HEK293T (cell line): ENCODE measurements at regions not wholly inside any gene's neighbourhood (a gene's known extent, or its start where the extent isn't known, plus 50 kb on each side); places are given as distances from the start of the nearest gene placed in this dataset.

Experiments
- CTCF ChIA-PET: fragments of 350-600 bp; formaldehyde crosslinking; extraction: SDS; loops from one replicate; lab custom pipeline; 2021; ENCODE audit warnings: antibody characterized with exemption, inconsistent platforms; lab: Yijun Ruan, JAX
- POLR2A ChIA-PET: fragments of 350-600 bp; formaldehyde crosslinking; extraction: SDS; loops from one replicate; lab custom pipeline; 2020; ENCODE audit warnings: antibody characterized with exemption, inconsistent platforms; lab: Yijun Ruan, JAX
- DNase-seq: peaks from one replicate; pipeline ENCODE4 v3.0.0; 2012; ENCODE audit warnings: mixed read lengths; ENCODE audit errors: extremely low spot score
- ARNT ChIP-seq: fragments of 450-650 bp; IDR thresholded peaks from 2 replicates; pipeline ENCODE4 v1.6.1; 2017; ENCODE audit warnings: mild to moderate bottlenecking
- BHLHE40 ChIP-seq: fragments of 450-650 bp; IDR thresholded peaks from 2 replicates; pipeline ENCODE4 v1.6.1; 2016; ENCODE audit warnings: mild to moderate bottlenecking, moderate library complexity, borderline replicate concordance
- CTBP1 ChIP-seq: fragments of 450-650 bp; IDR thresholded peaks from 2 replicates; pipeline ENCODE4 v1.6.1; 2016; ENCODE audit warnings: borderline replicate concordance
- ELF4 ChIP-seq: fragments of 450-650 bp; IDR thresholded peaks from 2 replicates; pipeline ENCODE4 v1.6.1; 2017; ENCODE audit warnings: antibody characterized with exemption
- FOXA1 ChIP-seq: fragments of 450-650 bp; IDR thresholded peaks from 2 replicates; pipeline ENCODE4 v1.6.1; 2016; ENCODE audit warnings: mild to moderate bottlenecking
- FOXK2 ChIP-seq: fragments of 450-650 bp; IDR thresholded peaks from 2 replicates; pipeline ENCODE4 v1.6.1; 2016; ENCODE audit warnings: mild to moderate bottlenecking
- FOXM1 ChIP-seq: fragments of 450-650 bp; IDR thresholded peaks from 2 replicates; pipeline ENCODE4 v1.6.1; 2017; ENCODE audit warnings: mild to moderate bottlenecking, borderline replicate concordance
- HDGF ChIP-seq: fragments of 450-650 bp; IDR thresholded peaks from 2 replicates; pipeline ENCODE4 v1.6.1; 2017; ENCODE audit warnings: antibody characterized with exemption, borderline replicate concordance
- L3MBTL2 ChIP-seq: fragments of 450-650 bp; conservative IDR thresholded peaks from 2 replicates; pipeline ENCODE4 v1.6.1; 2016; ENCODE audit warnings: mild to moderate bottlenecking
- LEF1 ChIP-seq: fragments of 450-650 bp; IDR thresholded peaks from 2 replicates; pipeline ENCODE4 v1.6.1; 2017; ENCODE audit warnings: mild to moderate bottlenecking, borderline replicate concordance
- NFRKB ChIP-seq: fragments of 450-650 bp; IDR thresholded peaks from 2 replicates; pipeline ENCODE4 v1.6.1; 2016; ENCODE audit warnings: mild to moderate bottlenecking, moderate library complexity
- SP1 ChIP-seq: fragments of 450-650 bp; IDR thresholded peaks from 2 replicates; pipeline ENCODE4 v1.6.1; 2017
- SUZ12 ChIP-seq: fragments of 450-650 bp; IDR thresholded peaks from 2 replicates; pipeline ENCODE4 v1.6.1; 2016; ENCODE audit warnings: mild to moderate bottlenecking
- TARDBP ChIP-seq: fragments of 450-650 bp; IDR thresholded peaks from 2 replicates; pipeline ENCODE4 v1.6.1; 2016
- ZNF384 ChIP-seq: fragments of 450-650 bp; IDR thresholded peaks from 2 replicates; pipeline ENCODE4 v1.6.1; 2016
- TF ChIP-seq, protein P1 (sequence below): fragments of 450-650 bp; IDR thresholded peaks from 2 replicates; pipeline ENCODE4 v1.6.1; 2016

DNA sequence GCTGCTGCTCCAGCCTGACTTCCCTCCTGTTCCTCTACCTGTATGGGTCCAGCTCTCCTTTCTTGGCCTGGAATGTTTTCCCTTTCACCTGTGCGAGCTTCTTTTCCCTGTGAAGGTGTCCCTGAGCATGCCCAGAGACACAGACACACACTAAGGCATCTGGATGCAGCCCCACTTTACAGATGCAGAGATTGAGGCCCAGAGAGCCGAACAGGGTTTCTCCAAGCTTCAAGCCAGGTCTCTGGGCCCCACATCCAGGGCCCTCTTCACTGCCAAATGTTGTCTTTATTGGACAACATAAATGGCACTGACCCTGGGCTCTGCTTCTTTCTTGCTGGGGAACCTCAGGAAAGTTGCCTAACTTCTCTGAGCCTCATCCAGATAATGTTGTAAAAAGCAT is 561.6 kb downstream of the MIAT start:
- TF ChIP-seq ZNF384 (no peak), ELF4 (no peak), SUZ12 (no peak), CTBP1 (no peak), L3MBTL2 (no peak), FOXK2 (no peak), ARNT (no peak), FOXM1 (no peak), NFRKB (no peak), HDGF (no peak), TARDBP (no peak), BHLHE40 (no peak), LEF1 (no peak), FOXA1 (no peak), SP1 (no peak)
- TF ChIP-seq, protein P1, sequence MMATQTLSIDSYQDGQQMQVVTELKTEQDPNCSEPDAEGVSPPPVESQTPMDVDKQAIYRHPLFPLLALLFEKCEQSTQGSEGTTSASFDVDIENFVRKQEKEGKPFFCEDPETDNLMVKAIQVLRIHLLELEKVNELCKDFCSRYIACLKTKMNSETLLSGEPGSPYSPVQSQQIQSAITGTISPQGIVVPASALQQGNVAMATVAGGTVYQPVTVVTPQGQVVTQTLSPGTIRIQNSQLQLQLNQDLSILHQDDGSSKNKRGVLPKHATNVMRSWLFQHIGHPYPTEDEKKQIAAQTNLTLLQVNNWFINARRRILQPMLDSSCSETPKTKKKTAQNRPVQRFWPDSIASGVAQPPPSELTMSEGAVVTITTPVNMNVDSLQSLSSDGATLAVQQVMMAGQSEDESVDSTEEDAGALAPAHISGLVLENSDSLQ = no peak
- ChIA-PET POLR2A (no interaction called here), CTCF (no interaction called here)
- DNase-seq = no peak

DNA sequence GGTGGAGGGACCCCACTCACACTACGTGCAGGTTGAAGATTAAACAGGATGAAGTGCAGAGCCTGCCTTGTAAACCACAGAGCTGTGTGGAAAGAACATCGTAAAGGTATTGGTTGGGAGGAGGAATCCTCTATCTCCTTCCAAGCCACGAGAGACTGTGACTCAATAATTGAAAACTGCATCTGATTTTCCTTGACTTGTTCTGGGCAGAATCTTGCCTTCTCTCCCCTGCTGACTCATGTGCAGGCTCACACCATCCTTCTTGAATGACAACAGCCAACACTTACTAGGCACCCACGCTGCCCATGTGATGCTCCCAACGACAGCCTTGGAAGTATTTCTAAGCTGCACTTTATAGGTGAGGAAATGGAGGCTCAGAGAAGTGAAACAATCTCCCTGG is 563.0 kb downstream of the MIAT start:
- TF ChIP-seq BHLHE40 = no peak
- TF ChIP-seq SP1 = no peak
- TF ChIP-seq FOXK2 = no peak
- no peak for TF ChIP-seq NFRKB
- ChIA-PET POLR2A (no interaction called here), CTCF (no interaction called here)
- DNase-seq = no peak

DNA sequence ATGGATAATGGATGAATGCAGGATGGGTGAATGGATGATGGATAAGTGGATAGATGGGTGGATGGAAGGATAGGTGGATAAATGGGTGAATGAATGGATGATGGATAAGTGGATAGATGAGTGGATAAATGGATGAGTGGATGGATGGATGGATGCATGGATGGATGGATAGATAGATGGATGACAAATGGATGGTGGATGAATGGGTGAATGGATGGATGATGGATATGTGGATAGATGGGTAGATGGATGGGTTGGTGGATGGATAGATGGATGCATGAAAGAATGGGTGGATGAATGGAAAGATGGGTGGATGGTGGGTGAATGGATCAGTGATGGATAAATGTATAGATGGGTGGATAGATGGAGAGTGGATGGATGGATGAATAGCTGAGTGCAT is 564.8 kb downstream of the MIAT start:
- ChIA-PET CTCF (no interaction called here), POLR2A (no interaction called here)
- no peak for DNase-seq
- TF ChIP-seq L3MBTL2 = no peak
- TF ChIP-seq FOXA1 = no peak
- 0 out of 2 replicates have a peak, but pooled peaks have one; percentile 38 for TF ChIP-seq SUZ12
- no peak for TF ChIP-seq ELF4
- no peak for TF ChIP-seq CTBP1

DNA sequence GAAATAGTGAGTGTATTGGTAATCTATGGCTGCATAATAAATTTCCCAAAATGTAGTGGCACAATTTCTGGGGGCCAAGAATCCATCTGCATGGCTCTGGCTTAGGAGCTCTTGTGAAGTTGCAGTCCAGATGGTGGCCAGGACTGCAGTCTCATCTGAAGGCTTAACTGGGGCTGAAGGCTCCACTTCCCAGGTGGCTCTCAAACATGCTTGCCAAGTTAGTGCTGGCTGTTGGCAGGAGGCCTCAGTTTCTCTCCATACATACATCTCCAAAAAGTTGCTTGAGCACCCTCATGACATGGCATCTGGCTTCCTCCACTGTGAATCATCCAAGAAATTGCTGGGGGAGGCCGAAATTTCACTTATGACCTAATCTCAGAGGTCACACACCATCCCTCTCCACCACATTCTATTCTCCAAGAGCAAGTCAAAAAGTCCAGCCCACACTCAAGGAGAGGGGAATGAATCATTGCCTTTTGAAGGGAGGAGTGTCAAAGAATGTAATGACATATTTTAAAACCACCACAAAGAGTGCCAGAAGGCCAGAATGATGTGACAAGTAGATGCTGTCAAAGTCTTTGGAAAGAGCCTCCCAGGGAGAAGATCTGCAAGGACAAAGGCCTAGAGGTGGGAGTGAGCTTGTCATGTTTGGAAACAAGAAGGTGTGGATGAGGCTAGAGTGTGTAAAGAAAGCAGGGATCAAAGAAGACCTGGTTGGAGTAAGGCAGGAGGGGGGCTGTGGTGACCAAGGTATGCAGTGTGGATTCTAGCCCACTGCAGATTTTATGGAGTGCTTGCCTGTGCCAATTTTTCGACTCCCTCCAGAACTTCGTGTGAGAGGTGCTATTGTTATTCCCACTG is 566.2 kb downstream of the MIAT start:
- TF ChIP-seq CTBP1 (no peak), ARNT (no peak), BHLHE40 (no peak), TARDBP (no peak), FOXK2 (no peak), HDGF (no peak)
- ChIA-PET POLR2A (interaction anchor here (1.3 kb wide), 1 partner anchor 13 kb away, joined by 3 read pairs; no protein-coding TSS in a partner anchor), CTCF (no interaction called here)
- no peak for DNase-seq

DNA sequence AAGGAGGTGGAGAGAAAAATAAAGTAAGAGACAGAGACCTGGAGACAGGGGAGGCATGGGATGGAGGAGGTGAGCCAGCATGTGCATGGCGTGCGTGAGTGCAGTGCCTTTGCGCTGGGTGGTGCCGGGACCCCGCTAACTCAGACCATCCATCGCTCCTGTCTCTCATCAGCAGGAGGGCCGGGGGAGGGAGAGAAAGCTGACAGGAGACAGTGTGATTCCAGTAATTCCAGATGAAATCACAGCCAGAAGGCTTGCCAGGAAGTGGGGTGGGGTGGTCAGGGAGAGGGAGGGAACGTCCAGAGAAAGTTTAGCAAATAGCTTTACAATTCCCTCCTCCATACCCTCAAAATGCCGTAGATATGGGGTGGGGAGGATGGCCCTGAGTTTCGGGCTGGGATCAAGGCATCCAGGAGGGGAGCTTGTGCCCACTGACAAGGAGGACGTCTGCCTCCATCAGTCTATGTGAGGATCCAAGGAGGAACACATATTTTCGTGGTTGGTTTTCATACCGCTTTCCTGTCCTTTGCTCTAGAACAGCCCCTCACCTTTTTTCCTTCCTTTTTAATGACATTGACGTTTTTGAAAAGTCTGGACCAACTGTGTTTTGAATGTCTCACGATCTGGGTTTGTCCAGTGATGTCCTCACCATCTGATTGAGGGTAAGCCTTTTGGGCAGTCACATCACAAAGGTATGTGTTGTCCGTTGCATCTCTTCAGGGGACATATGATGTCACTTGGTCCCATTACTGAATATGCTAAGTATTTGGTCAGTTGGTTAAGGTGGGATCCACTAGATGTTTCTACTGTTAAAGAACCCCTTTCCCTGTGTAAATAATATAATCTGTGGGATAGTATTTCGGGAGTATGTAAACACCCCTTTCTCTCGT is 567.3 kb downstream of the MIAT start:
- ChIA-PET CTCF (no interaction called here), POLR2A (no interaction called here)
- TF ChIP-seq, protein P1 = no peak
- no peak for TF ChIP-seq SUZ12
- no peak for DNase-seq

DNA sequence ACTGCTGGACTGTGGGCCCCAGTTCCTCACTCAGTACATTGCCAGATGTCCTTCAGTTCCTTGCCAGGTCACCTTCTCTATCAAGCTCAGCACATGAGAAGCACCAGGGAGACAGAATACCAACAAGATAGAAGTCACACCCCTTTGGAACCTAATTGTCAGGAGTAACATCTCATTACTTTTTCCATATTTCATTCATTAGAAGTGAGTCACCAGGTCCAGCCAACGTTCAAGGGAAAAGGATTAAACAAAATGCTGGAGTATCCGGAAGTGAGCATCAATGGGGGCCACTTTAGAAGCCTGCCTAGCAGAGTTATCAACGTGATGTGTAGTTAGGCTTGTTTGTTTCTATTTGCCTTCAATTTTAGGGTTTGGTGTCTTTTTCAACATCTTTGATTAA is 569.3 kb downstream of the MIAT start:
- DNase-seq = no peak
- TF ChIP-seq BHLHE40 (no peak), FOXK2 (no peak), FOXA1 (no peak), SUZ12 (no peak), HDGF (no peak), NFRKB (no peak), SP1 (no peak), L3MBTL2 (no peak), ELF4 (no peak), ZNF384 (no peak), LEF1 (no peak), CTBP1 (no peak), ARNT (no peak), TARDBP (no peak), FOXM1 (no peak)
- TF ChIP-seq, protein P1 = no peak
- CTCF ChIA-PET = no interaction called here
- POLR2A ChIA-PET = no interaction called here
